ENCODE measurements at regions not wholly inside any gene's neighbourhood (a gene's known extent, or its start where the extent isn't known, plus 50 kb on each side); places are given as distances from the start of the nearest gene placed in this dataset.

DNA sequence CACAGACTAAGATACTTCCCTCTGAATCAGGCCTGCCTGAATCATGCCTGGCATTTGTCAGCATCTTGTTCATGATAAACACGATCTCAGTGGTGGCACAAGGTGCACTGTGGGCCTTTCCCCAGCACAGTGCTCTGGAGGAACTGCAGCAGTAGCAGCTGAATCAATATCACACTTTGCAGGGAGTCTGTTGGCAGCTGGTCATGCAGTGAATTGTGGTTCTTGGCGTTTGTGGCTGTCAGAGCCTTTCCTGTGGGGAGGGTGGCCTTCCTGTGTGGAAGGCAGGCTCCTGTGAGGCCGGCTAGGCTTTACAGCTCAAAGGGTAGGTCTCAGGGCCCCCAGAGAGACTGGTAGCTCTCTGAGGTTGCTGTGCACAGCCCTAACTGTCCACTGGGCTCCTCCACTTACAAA is 54.4 kb upstream of the TLE3 start:
- H3K27me3 Mint-ChIP-seq: peaks cover 89% of the 10 kb centered on the region
- no peaks in the 10 kb centered on the region for H3K9me3 Mint-ChIP-seq (ENCODE audit: low read depth)
- H3K4me3 Mint-ChIP-seq (ENCODE audit: low read depth): no peak overlapping the region
- TF ChIP-seq, protein P1, sequence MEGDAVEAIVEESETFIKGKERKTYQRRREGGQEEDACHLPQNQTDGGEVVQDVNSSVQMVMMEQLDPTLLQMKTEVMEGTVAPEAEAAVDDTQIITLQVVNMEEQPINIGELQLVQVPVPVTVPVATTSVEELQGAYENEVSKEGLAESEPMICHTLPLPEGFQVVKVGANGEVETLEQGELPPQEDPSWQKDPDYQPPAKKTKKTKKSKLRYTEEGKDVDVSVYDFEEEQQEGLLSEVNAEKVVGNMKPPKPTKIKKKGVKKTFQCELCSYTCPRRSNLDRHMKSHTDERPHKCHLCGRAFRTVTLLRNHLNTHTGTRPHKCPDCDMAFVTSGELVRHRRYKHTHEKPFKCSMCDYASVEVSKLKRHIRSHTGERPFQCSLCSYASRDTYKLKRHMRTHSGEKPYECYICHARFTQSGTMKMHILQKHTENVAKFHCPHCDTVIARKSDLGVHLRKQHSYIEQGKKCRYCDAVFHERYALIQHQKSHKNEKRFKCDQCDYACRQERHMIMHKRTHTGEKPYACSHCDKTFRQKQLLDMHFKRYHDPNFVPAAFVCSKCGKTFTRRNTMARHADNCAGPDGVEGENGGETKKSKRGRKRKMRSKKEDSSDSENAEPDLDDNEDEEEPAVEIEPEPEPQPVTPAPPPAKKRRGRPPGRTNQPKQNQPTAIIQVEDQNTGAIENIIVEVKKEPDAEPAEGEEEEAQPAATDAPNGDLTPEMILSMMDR (IDR thresholded peaks at IDR 0.05; ENCODE audit: unreplicated experiment): no peak
- H3K36me3 Mint-ChIP-seq (ENCODE audit: insufficient read depth): no peaks in the 10 kb centered on the region
- H3K4me1 Mint-ChIP-seq (ENCODE audit: low read depth): peaks cover 16% of the 10 kb centered on the region
- no peak overlapping the region for H3K27ac Mint-ChIP-seq
- DNase-seq (ENCODE audit: low spot score, unreplicated experiment): no peak

DNA sequence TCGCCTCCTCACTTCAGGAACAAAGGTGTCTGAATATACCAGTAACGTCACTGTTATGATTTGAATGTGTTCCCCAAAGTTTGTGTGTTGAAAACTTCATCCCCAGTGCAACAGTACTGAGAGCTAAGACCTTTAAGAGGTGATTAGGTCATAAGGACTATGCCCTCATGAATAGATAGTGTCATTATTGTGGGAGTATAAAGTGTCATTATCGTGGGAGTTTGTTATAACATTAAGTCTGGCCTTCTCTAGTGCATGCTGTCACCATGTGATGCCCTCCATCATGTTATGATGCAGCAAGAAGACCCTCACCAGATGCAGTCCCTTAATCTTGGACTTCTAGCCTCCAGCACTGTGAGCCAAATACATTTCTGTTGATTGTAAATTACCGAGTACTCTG is 53.7 kb upstream of the TLE3 start:
- Mint-ChIP-seq H3K27me3 (peaks cover 89% of the 10 kb centered on the region), H3K27ac (no peak overlapping the region), H3K36me3 (ENCODE audit: insufficient read depth) (no peaks in the 10 kb centered on the region), H3K4me1 (ENCODE audit: low read depth) (peaks cover 14% of the 10 kb centered on the region), H3K9me3 (ENCODE audit: low read depth) (no peaks in the 10 kb centered on the region), H3K4me3 (ENCODE audit: low read depth) (no peak overlapping the region)
- TF ChIP-seq, protein P1 (IDR thresholded peaks at IDR 0.05; ENCODE audit: unreplicated experiment): no peak
- no peak for DNase-seq (ENCODE audit: low spot score, unreplicated experiment)

DNA sequence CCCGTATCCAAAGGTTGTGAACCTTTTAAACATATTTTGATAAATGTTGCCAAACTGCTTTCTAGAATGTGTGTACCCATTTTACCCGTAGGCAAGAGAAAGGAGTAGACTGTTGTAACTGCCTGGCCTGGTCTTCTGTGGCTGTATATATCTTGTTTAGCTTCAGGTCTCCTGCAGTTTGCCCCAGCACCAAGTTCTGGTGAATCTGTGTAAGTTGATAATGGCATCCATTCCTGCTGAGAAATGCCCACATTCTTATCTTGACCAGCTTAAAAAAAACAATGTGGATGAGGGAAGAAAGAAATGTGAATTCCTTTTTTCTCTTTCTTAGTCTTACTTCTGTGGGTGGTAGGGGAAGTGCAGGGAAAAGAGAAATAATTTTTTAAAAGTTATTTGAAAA is 53.3 kb upstream of the TLE3 start:
- TF ChIP-seq, protein P1 (IDR thresholded peaks at IDR 0.05; ENCODE audit: unreplicated experiment): no peak
- H3K9me3 Mint-ChIP-seq (ENCODE audit: low read depth): no peaks in the 10 kb centered on the region
- no peak overlapping the region for H3K27ac Mint-ChIP-seq
- peaks cover 89% of the 10 kb centered on the region for H3K27me3 Mint-ChIP-seq
- peaks cover 14% of the 10 kb centered on the region for H3K4me1 Mint-ChIP-seq (ENCODE audit: low read depth)
- H3K36me3 Mint-ChIP-seq (ENCODE audit: insufficient read depth): no peaks in the 10 kb centered on the region
- H3K4me3 Mint-ChIP-seq (ENCODE audit: low read depth): no peak overlapping the region
- no peak for DNase-seq (ENCODE audit: low spot score, unreplicated experiment)

DNA sequence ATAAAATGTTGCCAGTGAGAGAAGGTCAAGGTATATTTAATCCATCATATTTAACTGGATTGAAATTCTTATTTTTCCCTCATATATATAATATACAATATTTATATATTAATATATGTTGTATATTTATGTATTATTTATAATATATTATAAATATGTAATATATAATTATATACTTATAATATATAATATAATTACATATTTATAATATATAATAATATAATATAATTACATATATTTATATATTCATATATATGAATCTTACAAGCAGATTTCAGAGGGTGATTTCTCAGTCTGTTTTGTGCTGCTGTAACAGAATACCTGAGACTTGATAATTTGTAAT is 52.7 kb upstream of the TLE3 start:
- H3K36me3 Mint-ChIP-seq (ENCODE audit: insufficient read depth): no peaks in the 10 kb centered on the region
- H3K9me3 Mint-ChIP-seq (ENCODE audit: low read depth): no peaks in the 10 kb centered on the region
- no peak overlapping the region for H3K4me3 Mint-ChIP-seq (ENCODE audit: low read depth)
- H3K27ac Mint-ChIP-seq: no peak overlapping the region
- DNase-seq (ENCODE audit: low spot score, unreplicated experiment): no peak
- H3K27me3 Mint-ChIP-seq: peaks cover 89% of the 10 kb centered on the region
- peaks cover 14% of the 10 kb centered on the region for H3K4me1 Mint-ChIP-seq (ENCODE audit: low read depth)
- TF ChIP-seq, protein P1 (IDR thresholded peaks at IDR 0.05; ENCODE audit: unreplicated experiment): no peak

DNA sequence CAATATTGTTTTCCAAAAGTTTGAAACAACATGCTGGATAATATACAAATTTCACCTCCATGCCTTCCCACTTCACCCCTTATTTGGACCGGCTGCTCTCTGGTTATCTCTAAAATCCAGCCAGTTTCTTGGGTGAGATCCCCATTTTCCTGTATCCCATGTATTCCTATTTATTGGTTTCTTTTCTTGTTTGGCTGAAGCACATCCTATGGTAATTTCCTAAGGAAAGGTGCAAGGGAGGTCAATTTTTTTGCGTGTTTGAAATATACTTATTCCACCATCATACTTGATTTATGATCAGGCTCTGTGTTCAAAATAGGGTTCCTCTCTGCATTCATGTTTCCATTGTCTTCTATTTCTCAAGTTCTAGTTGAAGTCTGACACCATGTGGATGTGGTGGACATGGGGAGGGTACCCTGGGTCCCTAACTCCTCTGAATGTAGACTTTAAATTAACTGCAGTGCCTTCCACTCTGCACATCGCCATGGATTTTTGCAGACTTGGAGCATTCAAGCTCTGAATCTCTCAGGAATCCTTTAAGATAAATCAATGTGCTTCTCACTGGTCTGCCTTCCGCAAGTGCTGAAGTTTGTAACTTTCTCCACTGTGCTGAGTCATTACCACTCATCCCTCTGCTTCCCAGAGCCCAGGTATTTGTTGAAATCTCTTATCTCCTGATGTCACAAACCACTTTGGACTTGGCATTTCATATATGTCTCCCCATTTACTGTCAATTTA is 52.1 kb upstream of the TLE3 start:
- DNase-seq (ENCODE audit: low spot score, unreplicated experiment): no peak
- peaks cover 10% of the 10 kb centered on the region for H3K4me1 Mint-ChIP-seq (ENCODE audit: low read depth)
- TF ChIP-seq, protein P1 (IDR thresholded peaks at IDR 0.05; ENCODE audit: unreplicated experiment): no peak
- H3K27ac Mint-ChIP-seq: no peak overlapping the region
- H3K4me3 Mint-ChIP-seq (ENCODE audit: low read depth): no peak overlapping the region
- no peaks in the 10 kb centered on the region for H3K36me3 Mint-ChIP-seq (ENCODE audit: insufficient read depth)
- H3K9me3 Mint-ChIP-seq (ENCODE audit: low read depth): no peaks in the 10 kb centered on the region
- H3K27me3 Mint-ChIP-seq: peaks cover 89% of the 10 kb centered on the region

All from progenitor cell of endocrine pancreas (in vitro differentiated cells).